AG04449 (cell line): ENCODE measurements at regions not wholly inside any gene's neighbourhood (a gene's known extent, or its start where the extent isn't known, plus 50 kb on each side); places are given as distances from the start of the nearest gene placed in this dataset.

Experiments used
- CTCF ChIA-PET: fragments of 350-600 bp; formaldehyde crosslinking; extraction: SDS; loops from one replicate; lab custom pipeline; 2021; ENCODE audit warnings: antibody characterized with exemption; lab: Yijun Ruan, JAX
- POLR2A ChIA-PET: fragments of 400-600, 350-600 bp; formaldehyde crosslinking; extraction: SDS; loops from one replicate; lab custom pipeline; 2020; ENCODE audit warnings: antibody characterized with exemption, inconsistent platforms; lab: Yijun Ruan, JAX
- DNase-seq: peaks from one replicate; pipeline ENCODE4 v3.0.0-alpha.2; 2010; ENCODE audit warnings: low read depth, low spot score
- H3K4me3 ChIP-seq: 2 replicates; pipeline ENCODE4 v1.5.1; 2011; ENCODE audit warnings: low read depth, mild to moderate bottlenecking, control low read depth, low read length
- TF ChIP-seq, protein P1 (sequence below): IDR thresholded peaks from one replicate; pipeline ENCODE4 v1.5.1; 2011; ENCODE audit warnings: mild to moderate bottlenecking, moderate library complexity, low read length, control low read depth, inconsistent platforms; ENCODE audit not compliant: insufficient read depth; ENCODE audit errors: missing control alignments

DNA sequence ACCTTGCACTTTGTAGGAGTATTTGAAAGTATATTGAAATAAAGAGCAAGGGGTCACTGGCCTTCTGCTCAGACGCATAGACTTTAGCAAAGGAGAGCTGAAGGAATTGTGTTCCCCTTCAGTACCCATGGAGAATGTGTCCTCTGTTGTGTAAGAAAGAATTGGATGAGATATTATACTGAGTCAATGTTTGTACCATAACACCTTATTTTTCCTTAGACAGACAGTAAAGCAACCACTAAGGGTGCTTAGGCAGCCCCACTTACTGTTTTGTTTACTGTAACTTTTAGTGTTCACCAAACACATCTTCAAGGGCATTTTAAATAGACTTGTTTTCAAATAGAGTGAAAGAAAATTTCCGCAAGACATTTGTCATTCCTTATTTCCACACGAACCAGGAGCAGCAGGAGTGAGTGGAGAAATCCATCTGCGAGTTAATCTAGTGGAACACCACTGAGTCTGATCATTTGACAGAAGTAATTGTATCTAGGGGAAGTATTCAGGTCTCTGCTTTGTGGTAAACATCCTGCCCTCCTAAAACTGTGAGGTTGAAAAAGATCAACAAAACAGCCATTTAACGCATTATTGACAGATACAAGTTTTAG lies 89.5 kb downstream of the SLIT2 start:
- CTCF ChIA-PET = no interaction called here
- TF ChIP-seq, protein P1, sequence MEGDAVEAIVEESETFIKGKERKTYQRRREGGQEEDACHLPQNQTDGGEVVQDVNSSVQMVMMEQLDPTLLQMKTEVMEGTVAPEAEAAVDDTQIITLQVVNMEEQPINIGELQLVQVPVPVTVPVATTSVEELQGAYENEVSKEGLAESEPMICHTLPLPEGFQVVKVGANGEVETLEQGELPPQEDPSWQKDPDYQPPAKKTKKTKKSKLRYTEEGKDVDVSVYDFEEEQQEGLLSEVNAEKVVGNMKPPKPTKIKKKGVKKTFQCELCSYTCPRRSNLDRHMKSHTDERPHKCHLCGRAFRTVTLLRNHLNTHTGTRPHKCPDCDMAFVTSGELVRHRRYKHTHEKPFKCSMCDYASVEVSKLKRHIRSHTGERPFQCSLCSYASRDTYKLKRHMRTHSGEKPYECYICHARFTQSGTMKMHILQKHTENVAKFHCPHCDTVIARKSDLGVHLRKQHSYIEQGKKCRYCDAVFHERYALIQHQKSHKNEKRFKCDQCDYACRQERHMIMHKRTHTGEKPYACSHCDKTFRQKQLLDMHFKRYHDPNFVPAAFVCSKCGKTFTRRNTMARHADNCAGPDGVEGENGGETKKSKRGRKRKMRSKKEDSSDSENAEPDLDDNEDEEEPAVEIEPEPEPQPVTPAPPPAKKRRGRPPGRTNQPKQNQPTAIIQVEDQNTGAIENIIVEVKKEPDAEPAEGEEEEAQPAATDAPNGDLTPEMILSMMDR = no peak
- DNase-seq = no peak
- POLR2A ChIA-PET = no interaction called here
- no peak overlapping the region for H3K4me3 ChIP-seq

DNA sequence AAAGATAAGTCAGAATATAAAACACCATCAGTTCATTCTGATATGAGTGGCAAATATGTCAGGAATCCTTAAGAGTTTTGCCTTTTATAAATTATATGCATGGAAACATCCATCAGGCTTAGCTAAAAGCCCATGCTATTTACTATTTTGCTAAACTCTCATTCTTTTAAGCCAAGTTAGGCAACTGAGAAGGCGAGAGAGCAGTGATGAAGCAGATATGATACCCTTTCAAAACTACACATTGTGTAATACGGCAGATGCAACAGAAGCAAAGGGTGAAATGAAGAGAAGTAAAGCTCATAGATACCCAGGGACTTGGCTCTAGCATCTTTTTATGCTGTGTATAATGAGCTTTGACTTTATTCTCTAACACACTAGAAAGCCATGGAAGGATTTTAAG lies 95.8 kb downstream of the SLIT2 start:
- TF ChIP-seq, protein P1 = no peak
- DNase-seq = no peak
- H3K4me3 ChIP-seq = no peak overlapping the region
- POLR2A ChIA-PET = no interaction called here
- CTCF ChIA-PET = no interaction called here

DNA sequence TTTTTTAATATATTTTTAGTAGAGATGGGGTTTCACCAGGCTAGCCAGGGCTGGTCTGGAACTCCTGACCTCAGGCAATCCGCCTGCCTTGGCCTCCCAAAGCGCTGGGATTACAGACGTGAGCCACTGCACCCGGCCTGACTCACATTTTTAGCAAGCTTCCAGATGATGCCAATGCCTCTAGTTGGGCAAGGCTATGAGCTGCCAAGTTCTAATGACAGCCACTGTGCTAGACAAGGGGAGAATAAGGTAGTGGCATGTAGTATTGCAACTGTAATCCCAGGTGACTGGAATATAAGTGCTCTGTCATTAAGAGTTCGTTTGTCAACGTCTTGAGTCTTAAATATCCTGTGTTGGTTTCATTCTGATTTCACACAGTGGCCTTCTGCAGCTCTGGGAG lies 96.7 kb downstream of the SLIT2 start:
- ChIA-PET CTCF (no interaction called here), POLR2A (no interaction called here)
- H3K4me3 ChIP-seq = no peak overlapping the region
- no peak for DNase-seq
- TF ChIP-seq, protein P1 = no peak

DNA sequence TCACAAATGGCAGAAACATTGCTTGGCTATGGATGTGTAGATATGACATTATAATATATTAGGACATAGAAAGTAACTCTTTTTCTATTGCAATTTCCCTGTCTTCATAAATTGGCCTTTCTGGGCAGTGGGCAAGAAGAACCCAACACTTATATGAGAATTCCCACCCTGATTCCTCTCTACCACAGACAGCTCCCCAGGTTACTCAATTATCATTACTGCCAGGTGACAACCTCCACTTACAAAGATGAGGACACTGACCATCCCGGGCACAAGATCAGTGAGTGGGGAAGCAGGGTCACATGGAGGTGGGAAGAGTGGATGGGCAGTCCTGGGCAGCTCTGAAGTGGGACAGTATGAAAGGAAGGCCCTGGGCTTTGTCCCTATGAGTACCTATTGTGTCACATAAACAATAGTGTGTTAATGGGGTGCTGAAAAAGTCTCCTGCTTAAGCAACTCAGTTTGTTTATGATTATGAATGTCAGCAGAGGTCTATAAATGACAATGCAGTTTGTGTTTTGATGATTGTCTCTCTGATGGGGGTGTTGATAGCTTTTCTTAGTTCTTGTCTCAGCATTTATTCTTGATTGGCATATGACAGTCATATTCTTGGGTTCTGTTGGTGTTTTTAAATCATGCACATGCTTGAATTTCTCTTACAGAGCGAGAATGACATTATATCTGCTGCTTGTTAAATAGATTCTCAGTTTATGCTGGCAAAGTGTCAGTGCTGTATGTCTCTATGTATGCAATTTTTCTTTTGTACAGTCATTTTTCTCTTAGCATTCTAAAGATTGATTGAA lies 99.9 kb downstream of the SLIT2 start:
- ChIA-PET CTCF (interaction anchor here (1.1 kb wide), 1 partner anchor 14 kb away, joined by 3 read pairs; no protein-coding TSS in a partner anchor), POLR2A (no interaction called here)
- H3K4me3 ChIP-seq = no peak overlapping the region
- DNase-seq = no peak
- TF ChIP-seq, protein P1 = no peak

DNA sequence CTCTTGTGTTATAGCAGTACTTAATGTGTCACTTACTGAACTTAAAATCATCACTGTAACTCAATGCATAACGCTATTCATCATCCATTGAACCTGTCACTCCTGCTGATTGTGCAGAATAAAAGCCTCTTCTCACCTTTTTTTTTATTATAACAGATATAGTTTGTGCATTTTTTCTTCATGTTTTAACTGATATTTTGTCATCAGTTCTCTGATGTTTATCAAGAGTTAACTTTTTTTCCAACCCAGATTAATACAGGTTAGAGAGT lies 100.4 kb downstream of the SLIT2 start:
- H3K4me3 ChIP-seq = no peak overlapping the region
- POLR2A ChIA-PET = no interaction called here
- TF ChIP-seq, protein P1 = no peak
- CTCF ChIA-PET = no interaction called here
- DNase-seq = no peak

DNA sequence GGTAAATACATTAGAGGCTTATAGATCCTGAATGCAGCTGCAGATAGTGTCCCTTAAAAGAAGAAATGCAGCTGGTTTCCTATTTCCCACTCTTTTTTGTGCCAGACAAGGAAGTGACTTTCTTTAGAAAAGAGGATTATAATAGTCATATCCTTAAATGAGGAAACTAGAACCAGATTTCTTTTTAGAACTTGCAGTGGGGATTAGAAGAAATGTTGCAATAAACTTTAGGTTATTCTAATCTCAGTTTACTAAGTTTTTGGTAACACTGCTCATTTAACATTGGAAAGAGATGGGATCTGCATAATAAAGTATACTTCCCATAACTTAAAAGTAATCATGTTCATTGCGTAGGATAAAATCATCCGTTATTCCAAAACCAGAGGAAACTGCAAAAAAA lies 101.9 kb downstream of the SLIT2 start:
- TF ChIP-seq, protein P1 = no peak
- no peak overlapping the region for H3K4me3 ChIP-seq
- ChIA-PET POLR2A (no interaction called here), CTCF (no interaction called here)
- DNase-seq = no peak
